NCI-H446 treated with DMSO at 0.1 percent for 48 hours (cell line): ENCODE measurements at regions not wholly inside any gene's neighbourhood (a gene's known extent, or its start where the extent isn't known, plus 50 kb on each side); places are given as distances from the start of the nearest gene placed in this dataset.

Experiments used
- DNase-seq: peaks from one replicate; lab custom pipeline; 2025; lab: John Stamatoyannopoulos, UW

DNA sequence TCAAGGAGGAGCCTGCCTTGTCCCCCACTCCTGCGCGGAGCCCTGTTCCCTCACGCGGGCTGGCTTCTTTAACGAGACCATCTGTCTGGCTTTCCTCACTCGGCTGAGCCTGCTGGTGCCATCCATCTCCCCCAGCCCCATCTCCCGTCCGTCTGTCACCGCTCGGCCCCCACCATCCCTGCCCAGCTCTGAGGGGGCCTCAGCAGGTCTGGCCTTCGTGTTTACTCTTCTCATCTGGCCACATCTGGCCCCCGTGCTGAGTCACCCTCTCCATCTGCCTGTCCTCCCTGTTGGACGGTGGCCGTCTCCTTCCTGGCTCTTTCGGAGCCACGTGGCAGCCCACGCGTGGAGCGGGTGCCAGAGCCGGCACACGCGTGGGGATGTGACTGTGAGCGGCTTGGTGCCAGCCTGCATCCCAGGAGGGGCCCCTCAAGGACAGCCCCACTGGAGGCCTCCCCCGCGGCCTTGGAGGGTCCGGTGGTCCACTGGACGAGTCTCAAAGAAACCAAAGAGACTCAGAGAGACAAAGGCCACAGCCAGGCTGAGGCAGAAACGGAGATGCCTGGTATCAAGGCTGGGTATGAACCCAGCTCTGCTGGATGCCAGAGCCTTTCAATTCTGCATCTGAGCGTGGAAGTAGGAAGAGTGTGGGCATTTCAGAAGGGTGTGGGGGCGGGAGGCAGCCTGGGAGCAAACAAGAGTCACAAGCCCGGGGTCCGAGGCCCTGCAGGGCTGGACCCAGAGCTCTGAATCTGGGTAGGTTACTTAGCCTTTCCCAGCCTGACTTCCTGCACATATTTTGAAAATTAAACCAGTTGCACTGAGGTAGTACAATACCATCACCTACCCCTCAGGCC, 76.7 kb upstream of the UNC5A start:
- DNase-seq, result peak; percentile 86

DNA sequence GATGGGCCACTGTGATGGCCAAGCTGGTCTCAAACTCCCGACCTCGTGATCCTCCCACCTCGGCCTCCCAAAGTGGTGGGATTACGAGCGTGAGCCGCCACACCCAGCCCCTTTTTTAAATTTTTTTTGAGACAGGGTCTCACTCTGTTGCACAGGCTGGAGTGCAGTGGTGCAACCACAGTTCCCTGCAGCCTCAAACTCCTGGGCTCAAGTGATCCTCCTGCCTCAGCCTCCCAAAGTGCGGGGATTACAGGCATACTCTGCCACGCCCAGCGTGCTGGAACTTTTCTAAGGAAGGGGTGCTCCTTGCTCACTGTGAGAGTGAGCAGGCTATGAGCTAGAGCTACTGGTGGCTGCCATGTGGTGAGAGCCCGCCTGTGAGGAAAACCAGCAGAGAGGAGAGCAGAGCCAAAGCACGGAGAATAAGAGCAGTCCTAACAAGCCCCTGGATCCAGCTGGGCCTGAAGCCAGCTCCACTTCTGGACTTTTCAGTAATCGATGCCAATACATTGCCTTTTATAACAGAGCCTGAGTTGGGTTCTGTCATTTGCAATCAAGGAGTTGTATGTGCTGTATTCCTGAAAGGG, 75.5 kb upstream of the UNC5A start:
- peak; percentile 89 for DNase-seq

GRCh38 chr5:176735383-176736265, 74.7 kb upstream of the UNC5A start:
- DNase-seq, result no peak

DNA sequence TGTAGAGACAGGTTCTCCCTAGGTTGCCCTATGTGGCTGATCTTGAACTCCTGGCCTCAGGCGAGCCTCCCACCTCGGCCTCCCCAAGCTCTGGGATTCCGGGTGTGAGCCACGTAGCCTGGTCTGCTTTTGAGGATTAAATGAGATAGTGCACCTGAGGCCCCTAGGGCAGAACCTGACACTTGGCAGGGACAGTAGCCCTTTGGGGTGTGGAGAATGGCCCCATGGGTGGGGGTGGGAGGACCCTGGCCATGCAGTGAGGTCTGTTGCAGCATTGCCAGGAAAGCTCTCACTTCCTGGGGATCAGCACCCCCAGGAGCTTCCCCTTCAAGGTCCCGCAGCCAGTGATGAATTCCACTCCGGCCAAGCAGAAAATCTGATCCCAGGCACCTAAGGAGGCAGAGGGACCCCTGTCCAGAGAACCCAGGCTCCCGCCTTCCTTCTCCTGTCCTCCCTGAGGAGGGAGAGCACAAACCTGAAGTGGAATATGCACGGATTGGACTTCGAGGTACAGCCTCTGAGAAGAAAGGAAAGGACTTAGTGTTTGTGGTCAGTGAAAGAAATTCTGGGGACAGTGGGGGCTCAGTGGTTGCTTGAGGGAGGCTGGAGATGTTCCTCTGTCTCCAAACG, 73.9 kb upstream of the UNC5A start:
- peak; percentile 35 for DNase-seq

GRCh38 chr5:176736931-176737745, 73.2 kb upstream of the UNC5A start:
- no peak for DNase-seq

GRCh38 chr5:176737746-176738636, 72.4 kb upstream of the UNC5A start:
- DNase-seq, result no peak

DNA sequence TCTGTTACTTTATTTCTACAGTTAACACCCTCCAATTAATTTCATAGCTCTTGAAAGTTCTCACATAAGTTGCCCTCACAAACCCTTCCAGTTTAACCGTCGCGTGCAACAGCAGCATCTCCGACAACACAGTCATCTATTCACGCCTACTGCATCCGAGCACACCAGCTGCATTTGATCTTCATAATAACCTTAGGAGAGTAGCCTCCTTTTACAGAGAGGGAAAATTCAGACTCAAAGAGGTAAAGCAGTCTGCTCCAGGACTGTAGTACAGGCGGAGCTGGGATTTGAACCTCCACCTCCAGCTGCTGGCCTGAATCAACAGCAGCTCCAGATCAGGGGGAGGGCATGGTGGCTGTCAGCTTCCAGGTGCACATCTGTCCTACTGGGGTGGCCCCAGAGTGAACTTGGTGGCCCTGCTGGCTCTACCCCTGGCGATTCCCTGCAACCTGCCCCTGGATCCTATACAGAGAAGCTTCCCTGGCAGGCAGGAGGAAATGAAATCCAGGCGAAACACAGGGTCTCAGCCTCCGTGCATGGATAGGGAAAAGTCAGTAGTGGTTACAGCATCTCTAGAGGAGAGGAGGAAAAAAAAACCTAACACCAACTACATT, 71.6 kb upstream of the UNC5A start:
- DNase-seq, result no peak

GRCh38 chr5:176739461-176740051, 70.8 kb upstream of the UNC5A start:
- peak; percentile 93 for DNase-seq

GRCh38 chr5:176740131-176740701, 70.1 kb upstream of the UNC5A start:
- DNase-seq, result peak; percentile 68

- no peak for DNase-seq
These were observed 69.5 kb upstream of the UNC5A start for GRCh38 chr5:176740702-176741496.

DNA sequence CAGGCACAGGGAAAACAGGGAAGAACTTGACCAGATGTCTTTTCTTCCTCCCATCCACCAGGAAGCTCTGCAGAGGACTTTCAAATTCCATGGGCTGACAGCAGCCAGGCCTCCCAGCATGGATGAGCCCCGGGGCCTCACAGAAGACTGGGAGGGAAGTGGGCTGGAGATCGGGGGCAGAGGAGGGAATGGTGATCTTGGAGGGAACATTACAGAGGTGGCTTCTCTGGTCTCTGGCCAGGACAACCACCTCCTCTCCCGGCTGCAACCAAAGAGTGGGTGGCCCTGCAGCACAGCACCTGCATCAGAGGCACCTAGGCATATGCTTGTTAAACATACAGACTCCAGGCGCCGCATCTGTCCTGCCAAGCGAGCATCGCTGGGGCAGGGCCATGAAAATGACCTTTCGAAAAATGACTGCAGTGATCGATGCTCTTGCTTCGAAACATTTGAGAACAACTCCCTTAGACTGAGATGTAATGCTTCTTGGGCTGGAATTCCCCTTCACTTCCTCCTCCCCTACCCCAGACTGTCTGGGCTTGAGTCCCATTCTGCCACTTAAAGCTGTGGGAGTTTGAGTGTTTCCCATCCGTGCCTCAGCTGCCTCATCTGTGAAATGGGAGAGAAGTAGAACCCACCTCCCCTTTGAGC, 68.7 kb upstream of the UNC5A start:
- DNase-seq, result no peak

DNA sequence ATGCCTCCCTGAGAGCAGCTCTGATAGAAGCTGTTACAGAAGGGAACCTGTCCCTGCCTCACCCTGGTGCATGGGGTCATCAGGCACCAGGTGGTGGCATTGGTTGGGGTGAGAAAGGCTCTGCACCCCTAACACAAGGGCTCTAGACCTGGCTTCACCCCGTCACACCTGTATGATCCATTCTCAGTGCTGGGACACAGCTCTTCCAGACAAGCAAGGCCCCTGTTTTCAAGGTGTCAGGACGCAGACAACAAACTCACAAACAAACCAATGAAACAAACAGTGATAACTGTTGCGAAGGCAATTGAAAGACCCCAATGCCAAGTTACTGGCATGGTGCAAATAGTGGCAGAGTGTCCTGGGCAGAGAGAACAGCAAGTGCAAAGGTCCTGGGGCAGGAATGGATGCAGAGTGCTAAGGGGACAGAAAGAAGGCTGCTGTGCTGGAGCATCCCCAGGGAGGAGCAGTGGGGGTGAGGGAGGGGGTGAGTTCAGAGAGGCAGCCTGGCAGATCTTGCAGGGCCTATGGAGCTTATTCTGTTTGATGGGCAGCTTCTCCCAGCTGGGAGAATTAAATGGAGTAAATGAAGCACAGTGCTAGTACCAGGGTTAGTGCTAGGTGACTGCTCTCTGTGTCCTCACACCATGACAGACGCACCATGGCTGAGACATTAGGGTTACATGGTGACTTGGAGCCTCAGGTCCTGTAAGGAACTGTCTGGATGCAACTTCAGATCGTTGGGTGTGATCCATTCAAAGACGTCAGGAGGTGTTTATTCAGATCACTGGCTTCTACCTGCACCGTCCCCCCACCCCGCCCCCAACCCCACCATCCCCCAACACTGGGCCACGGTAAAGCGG, 67.9 kb upstream of the UNC5A start:
- no peak for DNase-seq

DNA sequence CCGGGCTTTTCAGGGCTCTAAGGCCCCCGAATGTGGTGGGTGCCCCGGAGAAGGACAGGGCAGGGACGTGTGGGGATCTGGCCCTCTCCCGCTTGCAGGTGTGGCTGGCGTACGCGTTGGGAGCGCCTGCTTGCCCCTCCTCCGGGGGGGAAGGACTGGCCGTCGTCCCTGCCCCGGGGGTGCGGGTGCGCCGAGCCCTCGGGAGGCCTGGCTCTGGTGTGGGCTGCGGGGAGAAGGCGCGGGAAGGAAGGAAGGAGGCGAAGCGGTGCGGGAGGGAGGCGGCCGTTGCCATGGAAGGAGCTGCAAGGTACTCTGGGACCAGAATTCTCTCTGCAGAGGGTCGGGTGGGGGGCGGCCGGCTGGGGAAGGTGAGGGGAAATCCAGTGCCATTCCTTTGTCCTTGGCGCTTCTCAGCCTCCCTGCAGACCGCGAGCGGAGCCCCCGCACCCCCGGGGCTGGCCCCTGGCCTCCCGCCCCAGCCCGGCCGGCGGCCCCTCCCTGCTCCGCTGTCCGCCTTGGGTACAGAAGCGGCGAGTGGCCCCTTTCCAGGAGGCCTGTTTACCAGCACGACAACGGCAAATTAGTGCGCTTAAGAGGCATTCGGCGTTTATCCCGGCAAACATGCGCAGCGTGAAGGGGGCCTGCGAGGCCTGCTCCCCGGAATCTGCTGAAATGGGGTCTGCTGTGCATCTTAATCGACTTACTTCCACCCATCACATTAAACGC, 67.1 kb upstream of the UNC5A start:
- no peak for DNase-seq

GRCh38 chr5:176743868-176744583, 66.3 kb upstream of the UNC5A start:
- no peak for DNase-seq

- DNase-seq, result peak; percentile 48
These were observed 65.8 kb upstream of the UNC5A start for GRCh38 chr5:176744584-176744965.
